Neural cell (in vitro differentiated cells): ENCODE measurements at regions not wholly inside any gene's neighbourhood (a gene's known extent, or its start where the extent isn't known, plus 50 kb on each side); places are given as distances from the start of the nearest gene placed in this dataset.

Source experiments
- H2AFZ ChIP-seq: fragments of 200-600, 300-800 bp; sonication (generic), shearing (Covaris generic); 2 replicates; pipeline ENCODE4 v1.6.0; 2014; ENCODE audit warnings: low read depth, mild to moderate bottlenecking, antibody characterized with exemption, low read length, moderate library complexity
- H3F3A ChIP-seq: fragments of 200-600 bp; shearing (Covaris generic); 2 replicates; pipeline ENCODE4 v1.6.1; 2016; ENCODE audit warnings: mild to moderate bottlenecking, moderate library complexity, mixed read lengths, antibody characterized with exemption, low read length; ENCODE audit not compliant: insufficient read depth, poor library complexity, severe bottlenecking
- H3K27ac ChIP-seq: fragments of 200-600, 300-800 bp; sonication (generic), shearing (Covaris generic); 2 replicates; pipeline ENCODE4 v1.5.1; 2014; ENCODE audit warnings: mild to moderate bottlenecking, low read length, moderate library complexity
- H3K27me3 ChIP-seq: fragments of 300-800, 200-600 bp; sonication (generic), shearing (Covaris generic); 2 replicates; pipeline ENCODE4 v1.6.0; 2014; ENCODE audit warnings: mild to moderate bottlenecking, low read depth, low read length, moderate library complexity; ENCODE audit not compliant: insufficient read depth
- H3K36me3 ChIP-seq: fragments of 300-800, 200-600 bp; sonication (generic), shearing (Covaris generic); 2 replicates; pipeline ENCODE4 v1.5.1; 2014; ENCODE audit warnings: mild to moderate bottlenecking, antibody characterized with exemption, low read length, moderate library complexity; ENCODE audit not compliant: insufficient read depth
- H3K4me2 ChIP-seq: fragments of 300-800, 200-600 bp; sonication (generic), shearing (Covaris generic); 2 replicates; pipeline ENCODE4 v1.6.0; 2014; ENCODE audit warnings: mild to moderate bottlenecking, low read length
- H3K4me3 ChIP-seq: fragments of 300-800, 200-600 bp; sonication (generic), shearing (Covaris generic); 2 replicates; pipeline ENCODE4 v1.5.1; 2014; ENCODE audit warnings: mild to moderate bottlenecking, low read length, moderate library complexity
- H3K79me2 ChIP-seq: fragments of 200-600 bp; shearing (Covaris generic); replicated peaks from 2 replicates; pipeline ENCODE4 v1.6.0; 2014; ENCODE audit warnings: mild to moderate bottlenecking, low read length, moderate library complexity; ENCODE audit not compliant: insufficient read depth
- H3K9ac ChIP-seq: fragments of 300-800, 200-600 bp; sonication (generic), shearing (Covaris generic); 2 replicates; pipeline ENCODE4 v1.6.1; 2016; ENCODE audit warnings: mild to moderate bottlenecking, low read length, mixed read lengths
- H3K9me2 ChIP-seq: fragments of 200-600 bp; shearing (Covaris generic); 2 replicates; pipeline ENCODE4 v1.6.1; 2016; ENCODE audit warnings: mild to moderate bottlenecking, low read length, mixed read lengths; ENCODE audit not compliant: insufficient read depth
- H3K9me3 ChIP-seq: fragments of 200-600, 300-800 bp; sonication (generic), shearing (Covaris generic); 2 replicates; pipeline ENCODE4 v1.6.1; 2016; ENCODE audit warnings: mild to moderate bottlenecking, mixed run types, low read length, moderate library complexity, mixed read lengths
- H4K20me1 ChIP-seq: fragments of 200-600 bp; shearing (Covaris generic); 2 replicates; pipeline ENCODE4 v1.6.1; 2016; ENCODE audit warnings: mild to moderate bottlenecking, mixed run types; ENCODE audit not compliant: insufficient read depth
- EP300 ChIP-seq: fragments of 450-650 bp; conservative IDR thresholded peaks from 2 replicates; pipeline ENCODE4 v1.6.1; 2014; ENCODE audit warnings: antibody characterized with exemption, mild to moderate bottlenecking, moderate library complexity; ENCODE audit not compliant: poor library complexity, severe bottlenecking
- EZH2 ChIP-seq: fragments of 200-600, 300-800 bp; shearing (Covaris generic), sonication (generic); IDR thresholded peaks from 2 replicates; pipeline ENCODE4 v1.6.1; 2014; ENCODE audit warnings: antibody characterized with exemption, low read length, borderline replicate concordance, mild to moderate bottlenecking; ENCODE audit not compliant: insufficient read depth, poor library complexity, severe bottlenecking
- MXI1 ChIP-seq: fragments of 450-650 bp; conservative IDR thresholded peaks from 2 replicates; pipeline ENCODE4 v1.6.1; 2014; ENCODE audit warnings: antibody characterized with exemption, mild to moderate bottlenecking; ENCODE audit not compliant: poor library complexity, severe bottlenecking
- POLR2AphosphoS5 ChIP-seq: IDR thresholded peaks from 2 replicates; pipeline ENCODE4 v1.6.1; 2012
- RAD21 ChIP-seq: fragments of 450-650 bp; conservative IDR thresholded peaks from 2 replicates; pipeline ENCODE4 v1.6.1; 2014; ENCODE audit warnings: antibody characterized with exemption, mild to moderate bottlenecking, moderate library complexity
- SMC3 ChIP-seq: fragments of 450-650 bp; conservative IDR thresholded peaks from 2 replicates; pipeline ENCODE4 v1.6.1; 2014; ENCODE audit warnings: antibody characterized with exemption, mild to moderate bottlenecking, moderate library complexity; ENCODE audit not compliant: poor library complexity
- TAF1 ChIP-seq: IDR thresholded peaks from 2 replicates; pipeline ENCODE4 v1.6.1; 2012; ENCODE audit warnings: low read depth
- TF ChIP-seq, protein P1 (sequence below): IDR thresholded peaks from 2 replicates; pipeline ENCODE4 v1.6.1; 2012; ENCODE audit warnings: borderline replicate concordance
- TF ChIP-seq, protein P2 (sequence below): fragments of 450-650 bp; IDR thresholded peaks from 2 replicates; pipeline ENCODE4 v1.5.1; 2014; ENCODE audit warnings: antibody characterized with exemption, mild to moderate bottlenecking, moderate library complexity; ENCODE audit not compliant: poor library complexity, severe bottlenecking

DNA sequence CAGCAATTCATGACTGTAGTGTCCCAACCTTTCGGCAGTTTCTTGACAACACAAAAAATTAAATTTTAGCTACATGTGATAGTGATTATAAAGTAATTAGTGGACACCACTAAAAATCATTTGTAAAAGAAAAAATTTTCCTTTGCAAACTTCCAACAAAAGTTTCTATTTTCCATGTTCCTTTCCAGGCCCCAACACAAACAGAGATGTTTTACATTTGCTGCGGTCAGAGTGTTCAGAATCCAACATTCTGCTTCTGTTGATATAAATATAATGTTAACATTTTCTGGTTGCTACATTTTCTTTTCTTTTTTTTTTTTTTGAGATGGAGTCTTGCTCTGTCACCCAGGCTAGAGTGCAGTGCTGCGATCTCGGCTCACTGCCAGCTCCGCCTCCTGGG is 54.9 kb upstream of the WLS start:
- Histone ChIP-seq H3K4me3 (no peak overlapping the region), H3K27me3 (peaks cover 12% of the 10 kb centered on the region), H3K9me2 (no peaks in the 10 kb centered on the region), H3F3A (peaks cover 3% of the 10 kb centered on the region), H3K4me2 (no peak overlapping the region), H3K36me3 (no peaks in the 10 kb centered on the region), H2AFZ (no peak overlapping the region), H3K9ac (no peak overlapping the region), H3K27ac (no peak overlapping the region), H3K79me2 (no peaks in the 10 kb centered on the region), H4K20me1 (no peaks in the 10 kb centered on the region), H3K9me3 (no peaks in the 10 kb centered on the region)
- TF ChIP-seq EP300 (no peak), RAD21 (no peak), TAF1 (no peak), EZH2 (no peak), MXI1 (no peak), SMC3 (no peak), POLR2AphosphoS5 (no peak)
- TF ChIP-seq, protein P1, sequence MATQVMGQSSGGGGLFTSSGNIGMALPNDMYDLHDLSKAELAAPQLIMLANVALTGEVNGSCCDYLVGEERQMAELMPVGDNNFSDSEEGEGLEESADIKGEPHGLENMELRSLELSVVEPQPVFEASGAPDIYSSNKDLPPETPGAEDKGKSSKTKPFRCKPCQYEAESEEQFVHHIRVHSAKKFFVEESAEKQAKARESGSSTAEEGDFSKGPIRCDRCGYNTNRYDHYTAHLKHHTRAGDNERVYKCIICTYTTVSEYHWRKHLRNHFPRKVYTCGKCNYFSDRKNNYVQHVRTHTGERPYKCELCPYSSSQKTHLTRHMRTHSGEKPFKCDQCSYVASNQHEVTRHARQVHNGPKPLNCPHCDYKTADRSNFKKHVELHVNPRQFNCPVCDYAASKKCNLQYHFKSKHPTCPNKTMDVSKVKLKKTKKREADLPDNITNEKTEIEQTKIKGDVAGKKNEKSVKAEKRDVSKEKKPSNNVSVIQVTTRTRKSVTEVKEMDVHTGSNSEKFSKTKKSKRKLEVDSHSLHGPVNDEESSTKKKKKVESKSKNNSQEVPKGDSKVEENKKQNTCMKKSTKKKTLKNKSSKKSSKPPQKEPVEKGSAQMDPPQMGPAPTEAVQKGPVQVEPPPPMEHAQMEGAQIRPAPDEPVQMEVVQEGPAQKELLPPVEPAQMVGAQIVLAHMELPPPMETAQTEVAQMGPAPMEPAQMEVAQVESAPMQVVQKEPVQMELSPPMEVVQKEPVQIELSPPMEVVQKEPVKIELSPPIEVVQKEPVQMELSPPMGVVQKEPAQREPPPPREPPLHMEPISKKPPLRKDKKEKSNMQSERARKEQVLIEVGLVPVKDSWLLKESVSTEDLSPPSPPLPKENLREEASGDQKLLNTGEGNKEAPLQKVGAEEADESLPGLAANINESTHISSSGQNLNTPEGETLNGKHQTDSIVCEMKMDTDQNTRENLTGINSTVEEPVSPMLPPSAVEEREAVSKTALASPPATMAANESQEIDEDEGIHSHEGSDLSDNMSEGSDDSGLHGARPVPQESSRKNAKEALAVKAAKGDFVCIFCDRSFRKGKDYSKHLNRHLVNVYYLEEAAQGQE: no peak
- TF ChIP-seq, protein P2, sequence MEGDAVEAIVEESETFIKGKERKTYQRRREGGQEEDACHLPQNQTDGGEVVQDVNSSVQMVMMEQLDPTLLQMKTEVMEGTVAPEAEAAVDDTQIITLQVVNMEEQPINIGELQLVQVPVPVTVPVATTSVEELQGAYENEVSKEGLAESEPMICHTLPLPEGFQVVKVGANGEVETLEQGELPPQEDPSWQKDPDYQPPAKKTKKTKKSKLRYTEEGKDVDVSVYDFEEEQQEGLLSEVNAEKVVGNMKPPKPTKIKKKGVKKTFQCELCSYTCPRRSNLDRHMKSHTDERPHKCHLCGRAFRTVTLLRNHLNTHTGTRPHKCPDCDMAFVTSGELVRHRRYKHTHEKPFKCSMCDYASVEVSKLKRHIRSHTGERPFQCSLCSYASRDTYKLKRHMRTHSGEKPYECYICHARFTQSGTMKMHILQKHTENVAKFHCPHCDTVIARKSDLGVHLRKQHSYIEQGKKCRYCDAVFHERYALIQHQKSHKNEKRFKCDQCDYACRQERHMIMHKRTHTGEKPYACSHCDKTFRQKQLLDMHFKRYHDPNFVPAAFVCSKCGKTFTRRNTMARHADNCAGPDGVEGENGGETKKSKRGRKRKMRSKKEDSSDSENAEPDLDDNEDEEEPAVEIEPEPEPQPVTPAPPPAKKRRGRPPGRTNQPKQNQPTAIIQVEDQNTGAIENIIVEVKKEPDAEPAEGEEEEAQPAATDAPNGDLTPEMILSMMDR: no peak

DNA sequence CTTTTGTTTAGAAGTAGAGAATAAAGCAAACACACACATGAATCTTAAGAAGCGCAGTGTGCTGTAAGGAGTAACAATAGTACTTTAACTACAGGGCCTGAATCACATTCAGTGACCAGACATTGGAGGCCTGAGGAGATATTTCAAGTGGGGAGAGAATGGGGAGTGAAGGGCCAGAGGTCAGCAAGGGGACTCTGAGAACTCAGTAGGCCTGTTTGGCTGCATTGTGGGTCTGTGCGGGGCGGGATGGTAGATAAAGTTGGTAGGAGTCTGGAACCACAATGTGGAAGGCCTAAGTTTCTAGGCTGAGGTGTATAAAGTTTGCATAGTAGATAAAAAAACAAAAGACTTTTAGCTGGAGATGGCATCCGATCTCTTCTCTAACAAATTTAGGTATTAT is 52.7 kb upstream of the WLS start:
- H2AFZ ChIP-seq: no peak overlapping the region
- no peak overlapping the region for H3K4me3 ChIP-seq
- H3K27ac ChIP-seq: no peak overlapping the region
- H3K79me2 ChIP-seq: no peaks in the 10 kb centered on the region
- peaks cover 3% of the 10 kb centered on the region for H3F3A ChIP-seq
- no peaks in the 10 kb centered on the region for H3K36me3 ChIP-seq
- H3K9me2 ChIP-seq: no peaks in the 10 kb centered on the region
- H4K20me1 ChIP-seq: no peaks in the 10 kb centered on the region
- no peak overlapping the region for H3K4me2 ChIP-seq
- TF ChIP-seq RAD21 (no peak), EP300 (no peak), POLR2AphosphoS5 (no peak), TAF1 (no peak), SMC3 (no peak)
- TF ChIP-seq, protein P1: no peak
- H3K9me3 ChIP-seq: no peaks in the 10 kb centered on the region
- peaks cover 4% of the 10 kb centered on the region for H3K27me3 ChIP-seq
- H3K9ac ChIP-seq: no peak overlapping the region
